GM19468 (cell line): ENCODE measurements at regions not wholly inside any gene's neighbourhood (a gene's known extent, or its start where the extent isn't known, plus 50 kb on each side); places are given as distances from the start of the nearest gene placed in this dataset.

Experiments
- ATAC-seq: cut with Tn5 transposase; IDR thresholded peaks from one replicate; pipeline ENCODE4 v1.9.1; 2021; ENCODE audit warnings: mild to moderate bottlenecking, moderate library complexity, moderate number of reproducible peaks; ENCODE audit not compliant: unreplicated experiment; ENCODE audit errors: extremely low read depth

DNA sequence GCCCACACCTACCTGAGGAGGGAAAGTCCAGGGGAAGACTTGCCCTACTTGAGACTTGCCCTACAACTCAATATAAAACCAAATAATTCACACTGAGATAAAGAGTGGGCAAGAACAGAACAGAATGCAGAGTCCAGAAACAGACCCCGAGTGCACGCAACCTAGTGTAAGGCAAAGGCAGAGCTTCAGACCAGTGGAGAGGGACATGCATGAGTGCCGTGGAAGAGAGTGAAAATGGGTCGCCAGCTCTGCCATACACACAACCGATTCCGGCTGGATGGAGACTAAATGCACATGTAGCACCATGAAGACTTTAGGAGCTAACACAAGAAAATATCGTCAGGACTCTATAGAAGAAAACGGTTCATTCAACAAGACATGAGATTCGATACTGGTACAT, 58.8 kb upstream of the CST7 start:
- no peak for ATAC-seq

DNA sequence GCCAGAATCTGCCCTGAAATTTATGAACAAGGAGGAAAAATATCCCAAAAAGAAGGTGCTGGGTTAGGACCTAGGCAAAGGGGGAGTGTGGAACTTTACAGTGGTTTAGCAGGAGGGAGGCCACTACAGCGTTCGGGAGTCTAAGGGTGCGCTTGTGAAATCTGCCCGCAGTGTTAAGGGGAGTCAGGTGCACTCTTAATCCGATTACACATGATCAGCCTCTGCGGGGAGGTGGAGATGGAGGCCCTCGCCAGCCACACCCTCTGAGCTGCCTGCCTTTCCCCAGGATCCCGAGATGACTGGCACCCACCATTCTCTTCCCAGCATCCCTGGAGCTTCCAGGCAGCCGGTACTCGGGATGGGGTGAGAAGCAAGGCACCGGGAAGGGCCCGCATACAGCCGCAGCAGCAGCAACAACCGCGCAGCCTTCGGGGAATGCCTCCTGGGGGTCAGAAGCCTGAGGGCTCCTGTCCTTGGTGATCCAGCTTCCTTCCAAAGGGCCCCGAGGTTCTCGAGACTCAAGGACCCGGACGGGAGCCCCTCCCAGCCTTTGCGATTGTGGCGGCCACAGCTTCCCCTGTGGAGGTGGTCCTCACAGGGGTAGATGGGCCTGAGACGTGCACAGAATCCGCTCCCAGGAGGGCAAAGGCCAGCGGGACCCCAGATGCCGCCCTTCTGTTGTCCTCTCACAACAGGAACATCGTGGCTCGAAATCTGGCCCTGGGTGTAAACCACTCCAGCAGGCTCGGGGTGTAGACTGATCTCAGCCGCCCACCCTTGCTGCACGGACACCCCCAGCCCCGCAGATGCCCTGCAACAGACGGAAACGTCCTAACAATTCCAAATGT, 57.3 kb upstream of the CST7 start:
- no peak for ATAC-seq

DNA sequence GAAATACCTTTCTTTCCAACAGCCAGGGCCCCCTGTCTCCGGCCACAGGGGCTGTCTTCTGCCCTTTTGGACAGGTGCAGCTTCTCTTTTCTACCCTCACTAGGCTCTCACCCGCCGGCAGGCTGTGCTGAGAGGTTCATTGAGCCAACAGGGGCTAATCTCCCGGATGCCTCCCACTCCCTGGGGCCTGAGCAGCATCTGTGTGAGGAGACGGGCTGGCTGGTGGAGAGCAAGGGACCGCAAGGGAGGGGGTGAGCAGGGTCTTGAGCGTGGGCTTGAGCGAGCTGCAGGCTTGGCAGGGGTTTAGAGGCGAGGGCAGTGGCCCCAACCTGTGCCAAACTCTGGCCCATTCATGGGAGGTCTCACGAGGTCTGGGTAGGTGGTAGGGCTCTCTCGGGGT, 56.5 kb upstream of the CST7 start:
- no peak for ATAC-seq

DNA sequence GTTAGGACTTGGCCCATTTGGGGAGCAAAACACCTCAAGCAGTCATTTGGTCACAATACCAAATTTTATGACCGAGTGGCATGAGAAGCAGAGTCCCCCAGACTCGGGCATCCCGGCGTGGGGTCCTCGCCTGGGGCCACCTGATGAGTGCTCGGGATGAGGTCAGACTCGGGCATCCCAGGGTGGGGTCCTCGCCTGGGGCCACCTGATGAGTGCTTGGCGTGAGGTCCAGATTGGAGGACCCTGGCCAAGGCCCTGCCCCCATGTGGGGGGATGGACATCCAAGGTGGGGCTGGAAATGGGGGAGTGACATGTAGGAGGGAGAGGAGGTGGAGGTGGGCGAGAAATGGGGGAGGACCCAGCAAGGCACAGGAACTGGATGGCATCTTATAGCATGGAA, 56.1 kb upstream of the CST7 start:
- no peak for ATAC-seq

DNA sequence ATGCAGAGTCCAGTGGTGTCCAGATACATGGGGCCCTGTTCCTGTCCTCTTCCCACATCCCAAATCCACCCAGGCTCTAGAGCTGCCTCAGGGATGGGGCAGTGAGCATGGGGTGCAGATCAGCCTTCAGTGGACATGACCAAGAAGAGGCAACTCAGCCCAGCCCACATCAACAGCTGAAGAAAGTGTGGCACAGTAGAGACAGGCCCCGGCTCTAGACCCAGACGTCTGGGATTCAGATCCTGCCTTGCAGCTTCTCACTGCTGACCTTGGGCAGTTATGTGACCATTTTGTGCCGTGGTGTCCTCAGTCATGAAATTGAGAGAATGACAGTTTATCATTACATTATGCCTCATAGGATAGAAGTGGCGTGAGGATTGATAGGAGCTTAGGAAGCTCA, 54.6 kb upstream of the CST7 start:
- no peak for ATAC-seq

DNA sequence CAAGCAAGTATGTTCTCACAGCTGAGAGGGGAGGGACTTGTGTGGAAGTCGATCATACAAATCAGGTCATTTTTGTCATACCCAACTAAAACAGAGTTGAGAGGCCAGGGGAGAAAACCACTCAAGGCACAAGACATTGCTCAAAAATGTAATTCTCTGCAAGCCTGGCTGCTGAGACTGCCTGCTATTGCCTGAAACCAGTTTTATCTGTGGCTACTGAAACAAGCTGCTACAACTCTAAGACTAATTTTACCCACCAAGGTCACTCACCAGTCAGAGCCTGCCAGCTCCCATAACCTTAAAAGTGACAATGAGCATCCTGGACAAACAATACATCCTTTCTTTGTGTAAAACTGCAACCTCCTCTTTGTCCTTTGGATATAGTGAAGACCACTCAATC, 54.1 kb upstream of the CST7 start:
- ATAC-seq: no peak

DNA sequence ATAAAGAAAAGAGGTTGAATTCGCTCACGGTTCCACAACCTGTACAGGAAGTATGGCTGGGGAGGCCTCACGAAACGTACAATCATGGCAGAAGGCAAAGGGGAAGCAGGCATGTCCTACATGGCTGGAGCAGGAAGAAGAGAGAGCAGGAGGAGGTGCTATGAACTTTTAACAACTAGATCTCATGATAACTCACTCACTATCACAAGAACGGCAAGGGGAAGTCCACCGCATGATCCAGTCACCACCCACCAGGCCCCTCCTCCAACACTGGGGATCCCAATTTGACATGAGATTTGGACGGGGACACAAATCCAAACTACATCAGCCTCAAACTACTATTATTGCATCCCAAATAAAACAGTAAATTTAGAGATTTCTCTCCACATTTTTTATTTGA, 53.6 kb upstream of the CST7 start:
- ATAC-seq: no peak

DNA sequence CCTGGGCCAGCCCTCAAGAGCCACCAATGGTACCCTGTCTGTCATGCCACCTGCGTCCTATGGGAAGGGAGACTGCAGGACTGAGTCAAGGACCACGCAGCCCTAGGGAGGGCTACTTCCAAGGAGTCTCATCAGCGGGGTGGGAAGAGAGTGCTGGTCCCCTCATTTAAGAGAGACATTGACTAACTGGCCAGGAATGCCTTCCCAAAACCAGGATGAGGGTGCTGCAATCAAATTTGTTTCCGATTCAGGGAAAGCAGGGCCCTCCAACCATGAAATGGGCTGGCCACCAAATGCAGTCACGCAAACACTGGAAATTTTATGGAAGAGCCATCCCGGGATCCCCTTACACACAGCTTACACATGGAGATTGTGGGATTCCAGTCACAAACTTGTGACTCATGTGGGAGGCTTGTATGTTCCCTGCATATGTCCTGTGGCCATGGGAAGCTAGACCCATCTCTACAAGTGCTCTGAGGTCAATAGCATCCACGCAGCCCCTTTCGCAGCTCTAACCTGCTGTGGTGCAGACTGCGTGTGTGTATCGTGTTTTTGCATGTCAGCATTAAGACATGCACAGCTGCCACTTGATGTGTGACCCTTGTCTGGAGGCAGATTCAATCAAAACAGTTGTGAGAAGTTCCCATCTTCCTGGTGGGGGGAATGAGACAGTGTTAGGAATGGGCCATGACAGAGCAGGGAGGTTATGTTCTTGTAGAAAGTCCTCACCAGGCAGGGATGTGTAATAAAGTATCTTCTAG, 53.0 kb upstream of the CST7 start:
- no peak for ATAC-seq

DNA sequence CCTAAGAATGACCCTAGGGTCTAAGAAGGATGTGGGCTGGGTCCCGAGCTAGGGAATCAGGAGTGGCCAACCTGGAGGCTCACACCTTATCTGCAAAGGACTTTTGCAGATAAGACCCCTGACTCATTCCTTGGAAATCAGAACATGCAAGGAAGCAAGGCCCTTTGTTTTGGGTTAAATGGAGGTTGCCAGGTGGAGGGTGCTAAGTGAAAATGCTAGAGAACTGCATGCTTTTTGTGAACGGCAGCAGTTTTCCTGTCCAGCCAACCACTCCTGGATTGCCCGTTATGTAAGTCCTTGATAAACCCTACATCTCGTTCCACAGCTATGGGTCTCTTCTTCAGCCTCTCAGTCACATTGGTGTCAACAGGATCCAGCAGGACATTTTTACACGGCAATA, 52.1 kb upstream of the CST7 start:
- no peak for ATAC-seq

DNA sequence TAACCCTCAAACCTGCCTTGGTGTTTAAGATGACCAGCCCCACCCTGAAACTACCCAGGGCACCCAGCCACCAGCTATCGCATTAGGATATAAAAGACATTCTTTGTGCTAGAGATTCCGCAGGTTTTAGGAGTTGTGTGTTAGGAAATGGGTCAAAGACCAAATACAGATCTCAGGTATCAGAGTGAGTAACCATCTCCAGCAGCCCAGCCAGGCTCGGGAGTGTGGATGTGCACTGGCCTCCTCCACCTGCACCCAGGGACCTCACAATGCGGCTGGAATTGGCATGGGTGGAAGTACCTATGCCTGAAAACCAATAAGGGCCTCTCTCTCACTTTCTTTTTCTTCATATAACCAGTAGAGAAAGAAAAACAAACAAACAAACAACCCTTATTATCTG, 51.1 kb upstream of the CST7 start:
- no peak for ATAC-seq

DNA sequence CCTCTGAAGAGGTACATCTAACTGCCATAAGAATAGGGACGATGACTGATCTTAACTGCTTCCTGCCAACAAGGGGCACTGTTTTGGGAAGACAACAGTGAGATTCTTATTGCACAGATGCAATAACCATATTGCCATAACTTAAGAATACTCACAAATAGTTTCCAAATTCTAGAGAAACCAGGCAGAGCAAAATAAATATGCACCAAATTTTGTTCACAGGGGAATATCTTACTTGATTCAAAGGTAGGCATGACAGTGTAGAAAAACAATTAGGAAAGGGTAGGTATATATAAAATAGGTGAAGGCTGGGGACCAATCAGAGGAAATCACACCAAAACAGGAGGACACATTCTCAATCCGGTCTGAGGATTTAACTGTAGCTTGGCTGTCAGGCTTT, 49.9 kb upstream of the CST7 start:
- ATAC-seq: no peak
